CD4-positive, alpha-beta T cell treated with Interleukin-4 for 1 hour (primary cell): ENCODE measurements at regions not wholly inside any gene's neighbourhood (a gene's known extent, or its start where the extent isn't known, plus 50 kb on each side); places are given as distances from the start of the nearest gene placed in this dataset.
"Not testable (repeated sequence)": the region's sequence is repeated elsewhere in the genome, so short reads cannot be mapped to it uniquely, and the experiment has no call there.

Source experiments
- DNase-seq, 2 donors: peaks; one replicate each; pipeline ENCODE4 v3.0.0-alpha.2; 2020 to 2022

DNA sequence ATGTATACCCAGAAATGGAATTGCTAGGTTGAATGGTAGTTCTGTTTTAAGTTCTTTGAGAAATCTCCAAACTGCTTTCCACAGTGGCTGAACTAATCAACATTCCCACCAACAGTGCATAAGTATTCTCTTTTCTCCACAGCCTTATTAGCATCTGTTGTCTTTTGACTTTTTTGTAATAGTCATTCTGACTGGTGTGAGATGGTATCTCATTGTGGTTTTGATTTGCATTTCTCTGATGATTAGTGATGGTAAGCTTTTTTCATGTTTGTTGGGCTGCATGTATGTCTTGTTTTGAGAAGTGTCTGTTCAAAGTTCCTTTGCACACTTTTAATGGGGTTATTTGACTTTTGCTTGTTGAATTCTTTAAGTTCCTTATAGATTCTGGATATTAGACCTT, 52.4 kb upstream of the EHHADH start:
- DNase-seq: not testable (repeated sequence)

DNA sequence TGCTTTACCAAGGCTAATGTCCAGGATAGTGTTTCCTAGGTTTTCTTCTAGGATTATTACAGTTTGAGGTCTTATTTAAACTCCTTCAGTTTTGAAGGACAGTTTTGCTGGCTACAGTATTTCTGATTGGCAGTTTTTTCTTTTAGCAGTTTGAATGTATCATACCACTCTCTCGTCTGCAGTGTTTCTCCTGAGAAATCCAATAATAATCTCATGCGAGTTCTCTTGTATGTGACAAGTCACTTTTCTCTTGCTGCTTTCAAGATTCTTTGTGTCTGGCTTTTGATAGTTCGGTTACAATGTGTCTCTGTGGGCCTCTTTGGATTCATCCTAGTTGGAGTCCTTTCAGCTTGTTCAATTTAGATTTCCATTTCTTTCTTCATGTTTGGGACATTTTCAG, 53.0 kb upstream of the EHHADH start:
- DNase-seq: no peak

DNA sequence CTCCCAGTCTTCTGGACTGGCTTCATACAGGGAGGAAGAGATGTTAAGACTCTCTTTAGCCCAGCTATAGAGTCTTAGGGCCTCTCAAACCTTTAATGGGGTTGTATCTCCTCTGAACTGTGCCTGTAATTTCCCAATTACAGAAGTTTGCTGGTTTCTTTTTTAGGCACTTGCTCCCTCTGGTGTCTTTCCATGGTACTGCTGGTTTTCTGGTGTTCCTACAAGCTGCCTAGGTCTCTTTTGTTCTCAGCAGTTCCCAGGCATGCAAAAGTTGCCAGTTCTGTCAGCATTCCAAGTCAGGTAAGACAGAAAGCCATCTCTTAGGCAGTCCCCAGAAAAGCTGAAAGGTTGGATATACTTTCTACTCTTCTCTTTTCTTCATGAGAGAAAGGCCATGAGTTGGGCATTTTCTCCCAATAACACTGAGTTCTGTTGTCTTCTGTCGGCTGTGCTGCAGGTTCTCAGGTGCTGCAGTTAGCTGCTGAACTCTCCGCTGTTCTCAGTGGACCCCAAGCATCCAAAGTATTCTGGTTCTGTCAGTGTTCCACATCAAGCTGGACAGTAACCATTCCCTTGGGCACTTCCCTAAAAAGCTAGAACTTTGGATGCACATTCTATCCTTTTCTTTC, 54.4 kb upstream of the EHHADH start:
- peak; percentile 51 to 52 for DNase-seq

DNA sequence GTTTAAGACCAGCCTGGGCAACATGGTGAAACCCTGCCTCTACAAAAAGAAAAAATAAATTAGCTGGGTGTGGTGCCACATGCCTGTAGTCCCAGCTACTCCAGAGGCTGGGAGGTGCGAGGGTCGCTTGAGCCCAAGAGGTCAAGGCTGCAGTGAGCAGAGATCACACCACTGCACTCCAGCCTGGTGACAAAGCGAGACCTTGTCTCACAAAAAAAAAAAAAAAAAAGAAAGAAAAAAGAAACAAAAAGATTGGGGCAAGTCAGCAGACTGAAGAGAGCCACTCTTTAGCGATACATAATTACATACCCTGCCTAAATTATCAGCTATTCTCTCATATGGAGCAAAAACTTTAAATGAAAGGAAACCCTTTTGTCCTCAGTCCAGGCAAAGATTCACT, 53.6 kb upstream of the MAP3K13 start:
- no peak for DNase-seq

DNA sequence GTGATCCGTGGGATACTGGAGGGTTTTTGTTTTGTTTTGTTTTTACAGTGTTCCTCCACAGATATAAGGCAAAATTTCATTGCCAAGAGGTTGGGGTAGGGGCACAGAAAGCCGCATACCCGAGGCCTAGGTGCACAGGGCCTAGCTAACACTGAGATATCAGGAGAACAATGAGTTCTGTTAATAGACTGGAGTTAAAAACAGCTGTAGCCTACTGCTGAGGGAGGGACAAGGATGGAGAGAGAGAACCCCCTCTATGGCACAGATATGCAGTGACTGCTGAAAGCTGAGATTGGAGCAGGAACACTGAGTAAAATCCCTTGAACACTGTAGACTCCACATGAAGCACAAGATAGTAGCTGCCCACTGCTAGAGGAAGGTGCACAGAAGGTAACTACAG, 53.1 kb upstream of the MAP3K13 start:
- DNase-seq: no peak

DNA sequence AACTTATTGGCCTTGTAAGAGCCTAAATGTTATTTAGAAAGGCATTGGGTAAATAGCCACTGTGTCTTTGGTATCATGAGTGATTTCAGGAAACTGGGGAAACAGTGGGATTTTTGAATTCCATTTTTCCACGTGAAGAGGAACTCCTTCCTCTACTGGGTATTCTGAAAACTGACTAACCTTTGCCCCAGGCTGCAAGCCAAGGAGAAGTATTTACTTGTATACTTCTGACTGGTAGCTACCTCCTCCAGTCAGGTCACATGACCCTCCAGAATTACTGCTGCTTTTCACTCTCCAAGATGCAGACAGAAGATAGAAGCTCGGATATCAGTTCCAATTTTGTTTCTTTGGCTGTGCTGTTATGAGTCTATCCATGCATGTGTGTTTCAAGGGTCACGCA, 50.9 kb upstream of the MAP3K13 start:
- DNase-seq: no peak
